ENCODE measurements at regions not wholly inside any gene's neighbourhood (a gene's known extent, or its start where the extent isn't known, plus 50 kb on each side); places are given as distances from the start of the nearest gene placed in this dataset.

GRCh38 chr9:88748566-88749261, 213.7 kb downstream of the NXNL2 start (continued):
- TF ChIP-seq SRSF4 (IDR thresholded peaks at IDR 0.05; ENCODE audit: low read depth, low read length, poor library complexity, severe bottlenecking) = no peak
- no peak for TF ChIP-seq ZNF768 (CRISPR knock-in tag; IDR thresholded peaks at IDR 0.05)
- no peak for TF ChIP-seq BATF2 (CRISPR knock-in tag; IDR thresholded peaks at IDR 0.05)
- no peak for TF ChIP-seq MLLT10 (CRISPR knock-in tag; IDR thresholded peaks at IDR 0.05)
- no peak for TF ChIP-seq YEATS2 (CRISPR knock-in tag; IDR thresholded peaks at IDR 0.05; ENCODE audit: borderline replicate concordance)
- no peak for TF ChIP-seq DMAP1 (CRISPR knock-in tag; IDR thresholded peaks at IDR 0.05)

GRCh38 chr9:88749420-88749819, 214.4 kb downstream of the NXNL2 start:
- intact Hi-C loops (cut with micrococcal nuclease; ENCODE audit: unreplicated experiment) = no loop called here
- Histone ChIP-seq H3K36me3 (replicated peaks in 1 of 2; ENCODE audit: control insufficient read depth in 1 of 2, insufficient read depth in 2 of 2, low read length in 2 of 2) (no peaks in the 10 kb centered on the region), H3K27ac (ENCODE audit: extremely low read length, insufficient read depth, low read length) (no peak overlapping the region), H3K4me2 (ENCODE audit: low read depth, low read length) (no peak overlapping the region), H3K27me3 (ENCODE audit: control insufficient read depth in 1 of 2, insufficient read depth in 2 of 2, low read length in 2 of 2) (peaks cover 5 to 6% of the 10 kb centered on the region in 2 experiments; a peak in 3 of 5 replicates), H3K4me3 (replicated peaks in 1 of 3; ENCODE audit: insufficient read depth in 1 of 3, low read depth in 2 of 3, low read length in 3 of 3) (no peak overlapping the region), H3K4me1 (ENCODE audit: insufficient read depth, low read length) (no peaks in the 10 kb centered on the region), H2AFZ (ENCODE audit: low read length) (no peak overlapping the region), H3K9ac (ENCODE audit: insufficient read depth, low read depth, low read length) (no peak overlapping the region), H3K9me3 (ENCODE audit: low read length) (no peaks in the 10 kb centered on the region), H3K79me2 (ENCODE audit: insufficient read depth, low read length) (no peaks in the 10 kb centered on the region), H4K20me1 (ENCODE audit: insufficient read depth, low read length) (no peaks in the 10 kb centered on the region)
- DNase-seq (ENCODE audit: low spot score) (no peak), FAIRE-seq (no peak), ATAC-seq (no peak)
- CTCF ChIA-PET (ENCODE audit: low intra/inter-chr PET ratio, low total read pairs) = no interaction called here
- TF ChIP-seq JDP2 (CRISPR knock-in tag; IDR thresholded peaks at IDR 0.05; ENCODE audit: borderline replicate concordance) (no peak), ZNF780A (CRISPR knock-in tag; IDR thresholded peaks at IDR 0.05) (no peak), ARNT2 (CRISPR knock-in tag; IDR thresholded peaks at IDR 0.05; ENCODE audit: low read depth) (no peak), ZNF557 (CRISPR knock-in tag; IDR thresholded peaks at IDR 0.05) (no peak), ZNF709 (CRISPR knock-in tag; IDR thresholded peaks at IDR 0.05) (no peak), AKNA (CRISPR knock-in tag; IDR thresholded peaks at IDR 0.05; ENCODE audit: borderline replicate concordance) (no peak), MTF1 (CRISPR knock-in tag; IDR thresholded peaks at IDR 0.05) (no peak), SMAD1 (CRISPR knock-in tag; IDR thresholded peaks at IDR 0.05; ENCODE audit: borderline replicate concordance, low read depth) (no peak), CHCHD3 (CRISPR knock-in tag; IDR thresholded peaks at IDR 0.05) (no peak)
- TF ChIP-seq, protein P1, sequence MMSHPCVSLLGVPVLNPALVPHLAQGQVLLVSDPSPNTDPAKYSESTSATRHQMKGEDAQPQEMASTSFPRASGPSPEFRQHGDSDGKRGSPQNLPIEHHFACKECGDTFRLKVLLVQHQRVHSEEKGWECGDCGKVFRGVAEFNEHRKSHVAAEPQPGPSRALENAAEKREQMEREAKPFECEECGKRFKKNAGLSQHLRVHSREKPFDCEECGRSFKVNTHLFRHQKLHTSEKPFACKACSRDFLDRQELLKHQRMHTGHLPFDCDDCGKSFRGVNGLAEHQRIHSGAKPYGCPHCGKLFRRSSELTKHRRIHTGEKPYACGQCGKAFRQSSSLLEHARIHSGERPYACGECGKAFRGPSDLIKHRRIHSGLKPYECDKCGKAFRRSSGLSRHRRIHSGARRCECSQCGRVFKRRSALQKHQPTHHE (CRISPR knock-in tag; IDR thresholded peaks at IDR 0.05; ENCODE audit: borderline replicate concordance) = no peak
- BruUV-seq (replicated peaks) = no TSS peak
- POLR2A ChIA-PET = no interaction called here
- WGBS (ENCODE audit: low lambda C conversion rate) = 0% methylated on average over 2 of the region's 2 CpGs
- in situ Hi-C loops (cut with HindIII; ENCODE audit: extremely low pct_ligation_motif_present, low pct_unique_long_range_greater_than_20kb) = no loop called here
